Fibroblast of the conjunctiva (primary cell): ENCODE measurements at regions not wholly inside any gene's neighbourhood (a gene's known extent, or its start where the extent isn't known, plus 50 kb on each side); places are given as distances from the start of the nearest gene placed in this dataset.
"Not testable (repeated sequence)": the region's sequence is repeated elsewhere in the genome, so short reads cannot be mapped to it uniquely, and the experiment has no call there.

Experiments used
- DNase-seq: peaks from one replicate; pipeline ENCODE4 v3.0.0-alpha.2; 2010; ENCODE audit warnings: low read depth

- DNase-seq = no peak
Observed at GRCh38 chr14:101247842-101248725, 313.2 kb upstream of the DIO3 start.

- no peak for DNase-seq
Observed at GRCh38 chr14:101248840-101249675, 312.2 kb upstream of the DIO3 start.

GRCh38 chr14:101249676-101250036 lies 311.6 kb upstream of the DIO3 start:
- DNase-seq = no peak

- no peak for DNase-seq
Observed at GRCh38 chr14:101250336-101250947, 310.9 kb upstream of the DIO3 start.

- no peak for DNase-seq
Observed at GRCh38 chr14:101250948-101251811, 310.1 kb upstream of the DIO3 start.

GRCh38 chr14:101251812-101252442 lies 309.4 kb upstream of the DIO3 start:
- no peak for DNase-seq

- DNase-seq = no peak
Observed at GRCh38 chr14:101252443-101253214, 308.7 kb upstream of the DIO3 start.

GRCh38 chr14:101253948-101254347 lies 307.3 kb upstream of the DIO3 start:
- no peak for DNase-seq

GRCh38 chr14:101254805-101255764 lies 306.2 kb upstream of the DIO3 start:
- DNase-seq = no peak

GRCh38 chr14:101255765-101256125 lies 305.6 kb upstream of the DIO3 start:
- no peak for DNase-seq

GRCh38 chr14:101256266-101256665 lies 305.0 kb upstream of the DIO3 start:
- DNase-seq = no peak

GRCh38 chr14:101257551-101257950 lies 303.7 kb upstream of the DIO3 start:
- DNase-seq = no peak

- DNase-seq = no peak
Observed at GRCh38 chr14:101259748-101260147, 301.5 kb upstream of the DIO3 start.

- DNase-seq = not testable (repeated sequence)
Observed at GRCh38 chr14:101266441-101266840, 294.9 kb upstream of the DIO3 start.

- DNase-seq = no peak
Observed at GRCh38 chr14:101273091-101273490, 288.2 kb upstream of the DIO3 start.

- DNase-seq = no peak
Observed at GRCh38 chr14:101276309-101277091, 284.8 kb upstream of the DIO3 start.

GRCh38 chr14:101282418-101282817 lies 278.9 kb upstream of the DIO3 start:
- DNase-seq = no peak

GRCh38 chr14:101284711-101285110 lies 276.6 kb upstream of the DIO3 start:
- DNase-seq = no peak
